ENCODE measurements at regions not wholly inside any gene's neighbourhood (a gene's known extent, or its start where the extent isn't known, plus 50 kb on each side); places are given as distances from the start of the nearest gene placed in this dataset.
A peak's percentile ranks its signal among the peaks of the same experiment; 100 is the strongest.

GRCh38 chr7:10677211-10677610, 296.5 kb upstream of the PHF14 start:
- DNase-seq (ENCODE audit: low read depth, low spot score): no peak

DNA sequence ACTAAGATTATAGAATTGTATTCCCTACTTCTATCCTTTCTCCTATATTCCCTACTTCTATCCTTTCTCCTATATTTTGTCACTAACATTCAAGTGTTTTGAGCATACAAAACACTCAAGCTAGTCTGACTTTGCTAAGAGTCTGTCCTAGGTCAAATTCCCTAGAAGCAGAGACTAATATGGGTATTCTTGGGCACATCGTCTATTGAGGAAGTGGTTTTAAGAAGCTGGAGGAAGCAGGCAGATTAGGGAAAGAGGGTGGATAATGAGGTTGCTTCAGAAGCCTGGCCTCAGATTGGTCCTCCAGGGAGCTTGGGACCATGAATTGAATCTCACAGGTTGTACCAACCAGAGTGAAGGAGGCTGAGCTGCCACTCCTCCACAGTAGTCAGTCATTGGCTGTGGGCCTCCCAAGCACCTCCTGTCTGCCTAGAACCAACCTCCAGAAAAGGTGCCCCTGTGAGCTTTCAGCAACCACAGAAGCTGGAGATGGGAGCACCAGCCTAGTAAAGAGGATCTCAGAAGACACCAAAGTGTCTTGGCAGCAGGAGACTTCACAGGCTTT, 295.9 kb upstream of the PHF14 start:
- no peak for DNase-seq (ENCODE audit: low read depth, low spot score)

DNA sequence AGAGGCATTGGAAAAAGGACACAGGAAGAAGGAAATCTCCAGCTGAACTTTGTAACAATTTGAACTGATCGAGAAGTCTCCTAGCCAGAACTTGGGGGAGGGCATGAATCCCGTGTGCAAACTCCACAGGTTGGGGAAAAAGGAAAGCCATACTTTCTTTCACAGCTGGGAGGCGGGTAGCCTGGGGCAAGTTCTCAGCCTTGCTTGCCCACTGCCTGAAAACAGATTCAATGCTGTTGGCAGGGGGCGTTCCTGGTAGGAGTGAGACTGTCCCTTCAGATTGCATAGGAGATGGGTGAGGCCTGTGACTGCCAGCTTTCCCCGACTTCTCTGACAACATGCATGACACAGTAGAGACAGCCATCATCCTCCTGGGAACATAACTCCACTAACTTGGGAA, 289.1 kb upstream of the PHF14 start:
- peak; percentile 46 for DNase-seq (ENCODE audit: low read depth, low spot score)

DNA sequence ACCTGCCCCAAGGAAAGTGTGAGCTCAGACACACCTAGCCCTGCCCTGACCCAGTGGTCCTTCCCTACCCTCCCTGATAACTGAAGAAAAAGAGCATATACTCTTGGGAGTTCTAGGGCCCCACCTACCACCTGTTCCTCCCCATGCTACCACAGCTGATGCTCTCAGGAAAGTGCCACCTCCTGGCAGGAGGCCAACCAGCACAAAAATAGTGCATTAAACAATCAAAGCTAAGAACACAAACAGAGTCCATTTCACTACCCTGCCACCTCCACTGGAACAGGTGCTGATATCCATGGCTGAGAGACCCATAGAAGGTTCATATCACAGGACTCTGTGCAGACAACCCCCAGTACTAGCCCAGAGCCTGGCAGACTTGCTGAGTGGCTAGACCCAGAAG, 288.6 kb upstream of the PHF14 start:
- no peak for DNase-seq (ENCODE audit: low read depth, low spot score)

DNA sequence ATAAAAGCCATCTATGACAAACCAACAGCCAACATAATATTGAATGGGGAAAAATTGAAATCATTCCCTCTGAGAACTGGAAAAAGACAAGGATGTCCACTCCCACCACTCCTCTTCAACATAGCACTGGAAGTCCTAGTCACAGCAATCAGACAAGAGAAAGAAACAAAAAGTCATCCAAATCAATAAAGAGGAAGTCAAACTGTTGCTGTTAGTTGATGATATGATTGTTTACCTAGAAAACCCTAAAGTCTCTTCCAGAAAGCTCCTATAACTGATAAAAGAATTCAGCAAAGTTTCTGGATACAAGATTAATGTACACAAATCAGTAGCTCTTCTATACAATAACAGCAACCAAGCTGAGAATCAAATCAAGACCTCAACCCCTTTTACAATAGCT, 285.1 kb upstream of the PHF14 start:
- no peak for DNase-seq (ENCODE audit: low read depth, low spot score)

GRCh38 chr7:10696064-10696463, 277.6 kb upstream of the PHF14 start:
- DNase-seq (ENCODE audit: low read depth, low spot score): peak; percentile 34

DNA sequence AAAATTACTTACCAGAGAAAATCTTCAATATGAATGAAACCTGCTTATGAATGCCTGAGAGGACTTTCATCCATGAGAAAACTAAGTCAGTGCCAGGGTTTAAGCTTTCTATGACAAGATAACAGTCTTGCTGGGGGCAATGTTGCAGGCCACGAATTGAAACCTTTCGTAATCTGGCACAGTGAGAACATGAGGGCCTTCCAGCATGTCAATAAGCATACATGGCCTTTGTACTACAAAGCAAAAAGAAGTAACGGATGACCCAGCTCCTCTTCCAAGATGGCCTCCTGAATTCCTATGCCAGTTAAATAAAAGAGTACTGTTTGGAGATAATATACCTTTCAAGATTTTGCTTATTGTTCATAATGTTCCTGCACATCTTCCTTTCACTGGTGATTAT, 270.6 kb upstream of the PHF14 start:
- no peak for DNase-seq (ENCODE audit: low read depth, low spot score)

DNA sequence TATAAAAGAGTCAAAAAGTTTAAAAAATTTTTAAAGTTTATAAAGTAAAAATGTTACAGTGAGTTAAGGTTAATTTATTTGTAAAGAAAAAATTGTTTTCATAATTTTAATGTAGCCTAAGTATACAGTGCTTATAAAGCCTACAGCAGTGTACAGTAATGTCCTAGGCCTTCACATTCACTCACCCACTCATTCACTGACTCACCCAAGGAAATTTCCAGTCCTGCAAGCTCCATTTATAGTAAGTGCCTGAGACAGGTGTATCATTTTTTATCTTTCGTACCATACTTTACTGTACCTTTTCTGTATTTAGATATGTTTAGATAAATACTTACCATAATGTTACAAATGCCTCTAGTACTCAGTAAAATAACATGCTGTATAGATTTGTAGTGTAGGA, 269.7 kb upstream of the PHF14 start:
- DNase-seq (ENCODE audit: low read depth, low spot score): no peak

DNA sequence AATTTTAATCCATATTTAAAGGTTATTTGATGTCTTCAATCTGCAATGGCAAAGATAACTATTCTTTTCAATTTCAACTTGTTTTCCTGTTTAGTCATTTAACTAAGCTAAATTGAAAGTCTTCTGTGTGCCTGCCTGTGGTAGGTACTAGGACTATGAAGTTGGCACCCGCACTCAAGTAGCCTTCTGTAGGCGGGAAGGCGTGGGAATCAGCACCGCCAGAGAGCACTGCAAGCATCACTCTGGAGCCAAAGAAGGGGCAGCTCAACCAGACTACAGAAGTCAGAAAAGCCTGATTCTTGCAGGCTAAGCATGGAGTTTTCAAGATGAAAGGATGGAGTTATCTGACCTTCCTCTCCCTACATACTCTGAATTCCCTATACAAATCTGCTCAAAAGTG, 269.0 kb upstream of the PHF14 start:
- DNase-seq (ENCODE audit: low read depth, low spot score): no peak

DNA sequence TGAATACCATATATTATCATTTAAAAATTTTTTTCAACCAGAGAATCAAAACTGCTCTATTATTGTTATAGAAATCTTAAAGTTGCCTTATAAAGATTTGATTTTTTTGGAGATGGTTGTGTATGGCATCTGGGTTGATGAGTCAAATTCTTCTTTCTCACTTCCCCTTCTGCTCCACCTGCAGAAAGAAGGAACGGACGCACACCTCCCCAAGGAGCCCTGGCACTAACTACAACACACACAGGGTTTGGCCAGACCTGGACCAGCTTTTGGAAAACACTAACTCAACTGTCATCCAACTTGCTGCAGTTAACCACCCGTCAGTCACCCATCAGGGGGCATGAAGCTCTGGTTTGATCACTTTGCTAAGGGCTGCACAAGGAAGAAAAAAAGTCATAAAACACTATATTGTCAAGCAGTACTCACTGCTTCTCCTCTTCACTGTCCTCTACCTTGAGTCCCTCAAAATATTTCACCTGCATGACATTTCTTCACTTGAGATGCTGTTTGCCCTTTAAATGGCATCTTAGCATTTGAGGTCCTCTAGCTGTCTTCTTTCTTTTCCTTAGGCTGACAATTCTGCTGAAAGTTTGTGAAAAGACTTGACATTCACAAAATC, 266.7 kb upstream of the PHF14 start:
- DNase-seq (ENCODE audit: low read depth, low spot score): no peak

DNA sequence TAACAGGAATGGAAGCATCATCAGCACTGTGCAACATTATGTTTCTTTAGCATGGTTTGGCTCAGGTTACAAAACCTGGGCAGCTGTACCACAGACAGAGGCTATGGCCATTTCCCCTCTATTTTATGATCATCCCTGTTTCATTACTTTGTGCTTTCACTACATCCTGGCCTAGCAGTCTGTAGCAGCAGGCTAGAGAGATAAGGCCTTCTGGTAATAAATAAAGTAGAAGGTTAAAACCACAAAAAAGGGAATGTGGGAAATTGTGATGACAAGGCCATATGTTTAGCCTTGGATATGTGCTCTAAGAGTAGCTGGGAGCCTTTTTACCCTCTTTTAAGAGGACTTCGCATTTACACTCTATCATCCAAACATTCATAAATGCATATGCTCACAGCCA, 266.2 kb upstream of the PHF14 start:
- DNase-seq (ENCODE audit: low read depth, low spot score): no peak

- DNase-seq (ENCODE audit: low read depth, low spot score): peak; percentile 15
These were observed 265.2 kb upstream of the PHF14 start for GRCh38 chr7:10708447-10708846.

GRCh38 chr7:10718768-10719167, 254.9 kb upstream of the PHF14 start:
- no peak for DNase-seq (ENCODE audit: low read depth, low spot score)

GRCh38 chr7:10720042-10720441, 253.6 kb upstream of the PHF14 start:
- no peak for DNase-seq (ENCODE audit: low read depth, low spot score)

GRCh38 chr7:10721289-10721688, 252.4 kb upstream of the PHF14 start:
- DNase-seq (ENCODE audit: low read depth, low spot score): no peak

DNA sequence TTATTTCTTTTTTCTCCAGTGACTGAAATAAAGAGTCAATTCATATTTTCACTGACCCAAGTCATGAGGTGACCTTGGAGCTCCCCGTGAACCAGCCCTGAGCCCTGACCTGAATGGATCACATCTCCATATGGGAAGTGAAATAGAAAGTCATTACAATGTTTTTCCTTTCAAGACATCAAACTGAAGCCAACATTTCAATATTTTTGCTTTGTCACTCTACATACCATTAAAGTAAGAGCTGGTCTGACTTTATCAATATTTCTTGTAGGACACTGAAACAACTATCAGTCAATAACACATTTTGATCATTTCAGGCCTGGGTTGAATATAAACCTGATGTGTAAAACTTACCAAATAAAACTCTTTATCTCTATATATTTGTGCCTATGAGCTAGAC, 249.8 kb upstream of the PHF14 start:
- DNase-seq (ENCODE audit: low read depth, low spot score): no peak

- no peak for DNase-seq (ENCODE audit: low read depth, low spot score)
These were observed 249.2 kb upstream of the PHF14 start for GRCh38 chr7:10724449-10724848.

GRCh38 chr7:10727636-10728035, 246.0 kb upstream of the PHF14 start:
- DNase-seq (ENCODE audit: low read depth, low spot score): no peak

DNA sequence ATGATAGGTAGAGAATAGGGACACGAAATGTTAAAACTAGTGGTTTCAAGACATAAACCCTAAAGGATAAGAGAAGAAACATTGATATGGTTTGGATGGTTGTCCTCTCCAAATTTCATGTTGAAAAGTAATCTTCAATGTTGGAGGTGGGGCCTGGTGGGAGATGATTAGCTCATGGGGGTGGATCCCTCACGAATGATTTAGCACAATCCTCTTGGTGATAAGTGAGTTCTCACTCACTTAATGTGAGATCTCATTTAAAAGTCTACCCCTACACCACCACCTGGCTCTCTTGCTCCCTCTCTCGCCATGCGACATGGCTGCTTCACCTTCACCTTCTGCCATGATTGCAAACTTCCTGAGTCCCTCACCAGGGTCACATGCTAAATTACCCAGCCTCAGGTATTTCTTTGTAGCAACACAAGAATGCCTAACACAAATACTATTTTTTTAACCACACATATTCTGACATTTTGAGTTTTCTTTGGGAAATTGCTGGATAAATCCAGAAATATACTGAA, 242.4 kb upstream of the PHF14 start:
- DNase-seq (ENCODE audit: low read depth, low spot score): no peak

- no peak for DNase-seq (ENCODE audit: low read depth, low spot score)
These were observed 239.9 kb upstream of the PHF14 start for GRCh38 chr7:10733747-10734146.

GRCh38 chr7:10734595-10734994, 239.1 kb upstream of the PHF14 start:
- no peak for DNase-seq (ENCODE audit: low read depth, low spot score)

GRCh38 chr7:10739401-10739800, 234.3 kb upstream of the PHF14 start:
- no peak for DNase-seq (ENCODE audit: low read depth, low spot score)

GRCh38 chr7:10740805-10741204, 232.9 kb upstream of the PHF14 start:
- DNase-seq (ENCODE audit: low read depth, low spot score): no peak

- DNase-seq (ENCODE audit: low read depth, low spot score): no peak
These were observed 216.7 kb upstream of the PHF14 start for GRCh38 chr7:10756981-10757380.
